Tibial nerve (tissue), 3 donors: ENCODE measurements at regions not wholly inside any gene's neighbourhood (a gene's known extent, or its start where the extent isn't known, plus 50 kb on each side); places are given as distances from the start of the nearest gene placed in this dataset.

Experiments
- CTCF ChIP-seq, 5 experiments: fragments of 200-600 bp in 3 of 5; fragments of 450-650 bp in 2 of 5; sonication (generic) in 3 of 5; IDR thresholded peaks; one replicate each; pipeline ENCODE4 v1.5.1; 2016 to 2019; ENCODE audit warnings: antibody characterized with exemption in 5 of 5, mild to moderate bottlenecking in 3 of 5, moderate library complexity in 2 of 5
- POLR2A ChIP-seq, 2 donors: fragments of 450-650 bp; IDR thresholded peaks; one replicate each; pipeline ENCODE4 v1.6.1; 2017; ENCODE audit warnings: antibody characterized with exemption in 2 of 2, mild to moderate bottlenecking in 2 of 2, moderate library complexity in 2 of 2

- TF ChIP-seq CTCF (IDR thresholded peaks at IDR 0.05) (no peak), POLR2A (IDR thresholded peaks at IDR 0.05) (no peak)
Measured at GRCh38 chr10:128694168-128694850, 568.1 kb upstream of the MKI67 start.
